Neuronal stem cell (in vitro differentiated cells): ENCODE measurements at regions not wholly inside any gene's neighbourhood (a gene's known extent, or its start where the extent isn't known, plus 50 kb on each side); places are given as distances from the start of the nearest gene placed in this dataset.

Experiments
- DNase-seq: peaks from one replicate; pipeline ENCODE4 v3.0.0-alpha.2; 2013; ENCODE audit warnings: low spot score
- H2AFZ ChIP-seq: one replicate; pipeline ENCODE4 v1.6.1; 2013; ENCODE audit warnings: mild to moderate bottlenecking, low read length, inconsistent platforms
- H2AK5ac ChIP-seq: 2 replicates; pipeline ENCODE4 v1.6.1; 2013; ENCODE audit warnings: low read depth, mild to moderate bottlenecking, inconsistent platforms, low read length, moderate library complexity, mixed read lengths
- H2BK120ac ChIP-seq: 2 replicates; pipeline ENCODE4 v1.6.1; 2013; ENCODE audit warnings: low read depth, mild to moderate bottlenecking, inconsistent platforms, low read length, moderate library complexity, mixed read lengths
- H2BK12ac ChIP-seq: one replicate; pipeline ENCODE4 v1.6.1; 2013; ENCODE audit warnings: low read length, inconsistent platforms
- H2BK15ac ChIP-seq: 2 replicates; pipeline ENCODE4 v1.6.1; 2013; ENCODE audit warnings: mild to moderate bottlenecking, low read length, inconsistent platforms, mixed read lengths
- H2BK5ac ChIP-seq: one replicate; pipeline ENCODE4 v1.6.1; 2013; ENCODE audit warnings: inconsistent platforms, mild to moderate bottlenecking, low read length, moderate library complexity
- H3K14ac ChIP-seq: one replicate; pipeline ENCODE4 v1.6.1; 2013; ENCODE audit warnings: low read length, inconsistent platforms
- H3K18ac ChIP-seq: 2 replicates; pipeline ENCODE4 v1.6.1; 2013; ENCODE audit warnings: low read length, inconsistent platforms
- H3K23ac ChIP-seq: 2 replicates; pipeline ENCODE4 v1.6.1; 2013; ENCODE audit warnings: low read depth, mild to moderate bottlenecking, mixed read lengths, low read length, inconsistent platforms; ENCODE audit not compliant: poor library complexity
- H3K27ac ChIP-seq: replicated peaks from 3 replicates; pipeline ENCODE4 v1.5.1; 2013; ENCODE audit warnings: low read length, inconsistent platforms
- H3K27me3 ChIP-seq, 3 experiments: 2 replicates each; pipeline ENCODE4 v1.6.1; 2013; ENCODE audit warnings: low read length in 3 of 3, mild to moderate bottlenecking in 2 of 3, inconsistent platforms in 1 of 3, low read depth in 1 of 3, mixed read lengths in 1 of 3, moderate library complexity in 1 of 3; ENCODE audit not compliant: control insufficient read depth in 3 of 3, insufficient read depth in 3 of 3
- H3K36me3 ChIP-seq, 2 donors: replicated peaks in 1 of 2; 2 replicates each; pipeline ENCODE4 v1.6.1; 2013; ENCODE audit warnings: low read length in 2 of 2; ENCODE audit not compliant: control insufficient read depth in 2 of 2, insufficient read depth in 2 of 2
- H3K4ac ChIP-seq: 2 replicates; pipeline ENCODE4 v1.6.1; 2013; ENCODE audit warnings: inconsistent platforms, mild to moderate bottlenecking, low read length, moderate library complexity
- H3K4me1 ChIP-seq, 2 donors: 1 replicate in 1 of 2; 2 replicates in 1 of 2; pipeline ENCODE4 v1.6.1; 2013; ENCODE audit warnings: low read length in 2 of 2, low read depth in 1 of 2; ENCODE audit not compliant: control insufficient read depth in 2 of 2, insufficient read depth in 1 of 2
- H3K4me2 ChIP-seq: one replicate; pipeline ENCODE4 v1.6.1; 2013; ENCODE audit warnings: mild to moderate bottlenecking, low read length, inconsistent platforms; ENCODE audit not compliant: insufficient read depth, poor library complexity, severe bottlenecking
- H3K4me3 ChIP-seq, 2 donors: 2 replicates each; pipeline ENCODE4 v1.5.1; 2013; ENCODE audit warnings: low read length in 2 of 2, mild to moderate bottlenecking in 2 of 2, inconsistent platforms in 1 of 2, moderate library complexity in 1 of 2
- H3K79me1 ChIP-seq: one replicate; pipeline ENCODE4 v1.6.1; 2013; ENCODE audit warnings: low read depth, mild to moderate bottlenecking, inconsistent platforms, low read length, moderate library complexity
- H3K9ac ChIP-seq: one replicate; pipeline ENCODE4 v1.6.1; 2013; ENCODE audit warnings: mild to moderate bottlenecking, low read depth, low read length, inconsistent platforms; ENCODE audit not compliant: poor library complexity
- H3K9me3 ChIP-seq, 2 donors: replicated peaks in 1 of 2; 2 replicates each; pipeline versions ENCODE3 to v1.6.1; 2013; ENCODE audit warnings: low read length in 2 of 2, mild to moderate bottlenecking in 2 of 2, inconsistent platforms in 1 of 2, low read depth in 1 of 2, mixed read lengths in 1 of 2, moderate library complexity in 1 of 2; ENCODE audit not compliant: control insufficient read depth in 2 of 2, insufficient read depth in 1 of 2
- H4K8ac ChIP-seq: one replicate; pipeline ENCODE4 v1.6.1; 2013; ENCODE audit warnings: low read depth, mild to moderate bottlenecking, inconsistent platforms, low read length, moderate library complexity
- H4K91ac ChIP-seq: one replicate; pipeline ENCODE4 v1.6.1; 2013; ENCODE audit warnings: low read length, low read depth, mild to moderate bottlenecking, inconsistent platforms; ENCODE audit not compliant: poor library complexity
- WGBS, 2 donors: extraction: QIAGEN DNeasy Blood & Tissue Kit; methylation state at CpG; one replicate each; pipeline ENCODE4 v1.1.7; 2013; ENCODE audit warnings: missing lambda C conversion rate in 2 of 2, mixed read lengths in 1 of 2; ENCODE audit not compliant: insufficient read length in 2 of 2, insufficient replicate concordance in 1 of 2; ENCODE audit errors: extremely low coverage in 2 of 2; 5-methylcytosine and 5-hydroxymethylcytosine counted together

DNA sequence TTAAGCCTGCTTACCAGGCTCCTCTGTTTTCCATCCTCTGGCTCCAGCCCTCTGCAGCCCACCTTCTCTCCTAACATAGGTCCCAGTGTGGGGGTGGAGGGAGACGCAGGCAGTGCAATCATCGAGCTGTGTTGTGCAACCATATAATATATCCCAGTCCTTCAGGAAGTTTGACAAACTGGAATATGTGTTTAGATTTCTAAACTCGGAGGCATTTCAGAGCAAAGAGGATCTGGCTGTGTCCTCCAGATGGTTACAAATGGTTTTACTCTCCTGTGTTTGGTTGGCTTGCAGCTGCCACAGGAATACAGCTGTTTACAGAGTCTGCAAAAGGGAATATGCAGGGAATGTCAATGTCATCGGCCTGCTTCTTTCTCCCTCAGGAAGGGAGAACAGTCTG, 195.3 kb upstream of the LNX1 start:
- H2BK12ac ChIP-seq = no peak overlapping the region
- H3K4ac ChIP-seq = no peak overlapping the region
- H3K18ac ChIP-seq = no peak overlapping the region
- H3K27ac ChIP-seq = no peak overlapping the region
- no peak overlapping the region for H2AFZ ChIP-seq
- no peak overlapping the region for H3K23ac ChIP-seq
- no peaks in the 10 kb centered on the region for H3K79me1 ChIP-seq
- no peak overlapping the region for H2BK5ac ChIP-seq
- no peak overlapping the region for H4K91ac ChIP-seq
- no peak overlapping the region for H2BK15ac ChIP-seq
- WGBS, 2 donors = no CpG with 5 or more reads among the region's 4 CpGs
- H3K14ac ChIP-seq = no peak overlapping the region
- H2AK5ac ChIP-seq = no peak overlapping the region
- DNase-seq = no peak
- H4K8ac ChIP-seq = no peak overlapping the region
- H3K36me3 ChIP-seq = no peaks in the 10 kb centered on the region
- no peak overlapping the region for H3K9ac ChIP-seq
- no peak overlapping the region for H2BK120ac ChIP-seq
- H3K4me2 ChIP-seq = no peak overlapping the region
- no peaks in the 10 kb centered on the region for H3K9me3 ChIP-seq
- peaks cover 0 to 2% of the 10 kb centered on the region in 2 donors for H3K4me1 ChIP-seq
- no peaks in the 10 kb centered on the region for H3K27me3 ChIP-seq
- H3K4me3 ChIP-seq = no peak overlapping the region

DNA sequence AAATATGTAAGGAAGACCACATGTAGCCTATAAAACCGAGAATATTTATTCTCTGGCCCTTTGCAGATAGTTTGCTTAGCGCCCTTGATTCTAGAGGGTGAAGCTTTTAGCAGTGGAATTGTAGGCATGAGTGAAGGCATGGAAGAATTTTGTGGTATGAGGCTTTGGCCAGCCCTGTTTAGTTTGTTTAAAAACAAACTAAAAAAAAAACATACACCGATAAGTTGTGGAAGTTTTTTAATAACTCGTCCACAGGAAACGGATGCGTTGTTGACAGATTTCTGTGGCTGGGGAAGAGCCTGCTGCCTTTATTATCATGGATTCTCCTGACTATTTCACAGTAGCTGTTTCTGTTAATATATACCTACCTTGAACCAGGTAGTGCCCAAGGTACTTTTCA, 194.7 kb upstream of the LNX1 start:
- Histone ChIP-seq H3K4me1 (peaks cover 0 to 2% of the 10 kb centered on the region in 2 donors), H4K91ac (no peak overlapping the region), H3K9ac (no peak overlapping the region), H3K4me2 (no peak overlapping the region), H3K9me3 (no peaks in the 10 kb centered on the region), H3K4me3 (no peak overlapping the region), H3K36me3 (no peaks in the 10 kb centered on the region), H2AFZ (no peak overlapping the region), H2BK120ac (no peak overlapping the region), H2BK15ac (no peak overlapping the region), H3K14ac (no peak overlapping the region), H2AK5ac (no peak overlapping the region), H2BK5ac (no peak overlapping the region), H3K4ac (no peak overlapping the region), H3K27me3 (no peaks in the 10 kb centered on the region), H4K8ac (no peak overlapping the region), H3K18ac (no peak overlapping the region), H3K79me1 (no peaks in the 10 kb centered on the region), H3K27ac (no peak overlapping the region), H3K23ac (no peak overlapping the region), H2BK12ac (no peak overlapping the region)
- DNase-seq = no peak
- whole genome bisulfite sequencing, 2 donors = no CpG with 5 or more reads among the region's 6 CpGs

DNA sequence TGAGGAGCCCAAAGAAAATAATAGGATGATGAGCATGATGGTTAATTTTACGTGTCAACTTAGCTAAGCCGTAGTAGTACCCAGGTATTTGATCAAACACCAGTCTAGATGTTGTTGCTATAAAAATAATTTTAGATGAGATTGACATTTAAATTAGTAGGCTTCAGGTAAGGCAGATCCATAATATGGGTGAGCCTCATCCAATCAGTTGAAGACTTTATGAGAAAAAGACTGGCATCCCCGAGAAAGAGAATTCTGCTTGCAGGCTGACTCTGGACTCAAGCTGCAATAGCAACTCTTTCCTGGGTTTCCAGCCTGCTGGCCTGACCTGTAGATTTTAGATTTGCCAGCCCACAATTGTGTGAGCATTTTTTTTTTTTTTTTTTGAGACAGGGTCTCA, 192.8 kb upstream of the LNX1 start:
- no peaks in the 10 kb centered on the region for H3K9me3 ChIP-seq
- H2AFZ ChIP-seq = no peak overlapping the region
- no peak overlapping the region for H2BK15ac ChIP-seq
- no peaks in the 10 kb centered on the region for H3K27me3 ChIP-seq
- H3K18ac ChIP-seq = no peak overlapping the region
- no peak overlapping the region for H3K14ac ChIP-seq
- H3K27ac ChIP-seq = no peak overlapping the region
- H3K79me1 ChIP-seq = no peaks in the 10 kb centered on the region
- H4K91ac ChIP-seq = no peak overlapping the region
- H3K4me1 ChIP-seq = no peaks in the 10 kb centered on the region
- no peak overlapping the region for H3K4ac ChIP-seq
- H3K4me3 ChIP-seq = no peak overlapping the region
- no peak overlapping the region for H3K9ac ChIP-seq
- no peak overlapping the region for H2BK120ac ChIP-seq
- H2AK5ac ChIP-seq = no peak overlapping the region
- no peak overlapping the region for H2BK5ac ChIP-seq
- WGBS, 2 donors = no CpG with 5 or more reads among the region's 3 CpGs
- no peak overlapping the region for H3K23ac ChIP-seq
- DNase-seq = no peak
- H3K36me3 ChIP-seq = no peaks in the 10 kb centered on the region
- no peak overlapping the region for H4K8ac ChIP-seq
- H3K4me2 ChIP-seq = no peak overlapping the region
- H2BK12ac ChIP-seq = no peak overlapping the region

DNA sequence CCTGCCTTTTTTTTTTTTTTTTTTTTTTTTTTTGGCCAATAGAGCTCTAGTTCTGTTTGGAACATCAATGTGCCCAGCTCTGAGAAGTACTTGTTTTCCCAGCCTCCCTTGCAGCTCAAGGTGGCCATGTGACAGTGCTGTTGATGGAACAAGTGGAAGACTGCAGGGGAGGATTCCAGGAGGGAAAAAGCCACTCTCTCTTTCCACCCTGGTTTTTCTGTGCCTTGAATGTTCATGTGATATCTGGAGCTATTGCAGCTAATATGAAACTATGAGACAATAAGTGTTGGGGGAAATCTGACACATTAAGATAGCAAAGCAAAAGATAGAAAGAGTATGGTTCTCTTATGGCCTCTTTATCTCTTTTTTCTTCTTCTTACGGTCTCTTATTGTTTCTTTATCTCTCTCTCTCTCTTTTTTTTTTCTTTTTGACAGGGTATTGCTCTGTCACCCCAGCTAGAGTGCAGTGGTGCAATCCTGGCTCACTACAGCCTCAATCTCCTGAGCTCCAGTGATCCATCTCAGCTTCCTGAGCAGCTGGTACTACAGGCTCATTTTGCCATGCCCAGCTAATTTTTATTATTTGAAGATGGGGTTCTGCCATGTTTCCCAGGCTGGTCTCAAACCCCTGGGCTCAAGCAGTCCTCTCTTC, 192.0 kb upstream of the LNX1 start:
- Histone ChIP-seq H2BK5ac (no peak overlapping the region), H2BK15ac (no peak overlapping the region), H3K4me3 (no peak overlapping the region), H4K8ac (no peak overlapping the region), H3K9me3 (no peaks in the 10 kb centered on the region), H2AK5ac (no peak overlapping the region), H3K23ac (no peak overlapping the region), H3K18ac (no peak overlapping the region), H3K27me3 (no peaks in the 10 kb centered on the region), H2BK120ac (no peak overlapping the region), H2BK12ac (no peak overlapping the region), H2AFZ (no peak overlapping the region), H3K4me1 (no peaks in the 10 kb centered on the region), H3K79me1 (no peaks in the 10 kb centered on the region), H3K14ac (no peak overlapping the region), H3K36me3 (no peaks in the 10 kb centered on the region), H3K4ac (no peak overlapping the region), H4K91ac (no peak overlapping the region), H3K27ac (no peak overlapping the region), H3K9ac (no peak overlapping the region), H3K4me2 (no peak overlapping the region)
- no CpG with 5 or more reads among the region's 1 CpG for WGBS, 2 donors
- no peak for DNase-seq
